ENCODE measurements at regions not wholly inside any gene's neighbourhood (a gene's known extent, or its start where the extent isn't known, plus 50 kb on each side); places are given as distances from the start of the nearest gene placed in this dataset.

- whole genome bisulfite sequencing, result 59% methylated on average over 12 of the region's 12 CpGs
- Histone ChIP-seq H3K4me3 (ENCODE audit: low read depth in 1 of 3, low read length in 3 of 3) (peak overlapping the region in 2 of 3 donors; percentile 50 to 57), H3K9ac (ENCODE audit: low read depth in 1 of 2, low read length in 2 of 2) (peak overlapping the region; percentile 3 to 72), H3K27me3 (ENCODE audit: control insufficient read depth in 4 of 4, insufficient read depth in 4 of 4, low read length in 3 of 4) (no peaks in the 10 kb centered on the region), H3K4me1 (ENCODE audit: control insufficient read depth in 4 of 4, insufficient read depth in 4 of 4, low read length in 3 of 4) (peaks cover 11 to 33% (median 16%) of the 10 kb centered on the region in 4 donors), H3K27ac (ENCODE audit: low read depth in 1 of 2, low read length in 2 of 2) (peak overlapping the region; percentile 97 to 99), H3K9me3 (ENCODE audit: control insufficient read depth in 4 of 4, low read length in 3 of 4) (no peaks in the 10 kb centered on the region), H3K36me3 (ENCODE audit: control insufficient read depth in 4 of 4, insufficient read depth in 3 of 4, low read depth in 1 of 4, low read length in 3 of 4) (no peaks in the 10 kb centered on the region)
- peak; percentile 67 for TF ChIP-seq FOXA2 (IDR thresholded peaks at IDR 0.05)
- TF ChIP-seq ZBTB33 (IDR thresholded peaks at IDR 0.05), result peak; percentile 78
- TF ChIP-seq YY1 (IDR thresholded peaks at IDR 0.05), result peak; percentile 80
- no peak for TF ChIP-seq NR2F2 (IDR thresholded peaks at IDR 0.05)
- peak in 1 of 2 donors; percentile 68 for TF ChIP-seq JUND (IDR thresholded peaks at IDR 0.05)
- TF ChIP-seq GABPA (IDR thresholded peaks at IDR 0.05 in 1 of 2, conservative IDR thresholded peaks at IDR 0.05 in 1 of 2), result peak in 1 of 2 donors; percentile 63
- TF ChIP-seq TAF1 (conservative IDR thresholded peaks at IDR 0.05), result no peak
- TF ChIP-seq RXRA (IDR thresholded peaks at IDR 0.05), result peak; percentile 94 to 95
- TF ChIP-seq FOXA1 (IDR thresholded peaks at IDR 0.05), result peak; percentile 57
- TF ChIP-seq EGR1 (IDR thresholded peaks at IDR 0.05; ENCODE audit: low read depth in 2 of 2), result peak; percentile 30 to 92
- TF ChIP-seq HNF4G (IDR thresholded peaks at IDR 0.05), result peak; percentile 27
- TF ChIP-seq CTCF (IDR thresholded peaks at IDR 0.05; ENCODE audit: low read depth, low read length, missing input control), result no peak
- TF ChIP-seq MAX (IDR thresholded peaks at IDR 0.05), result peak; percentile 61
- TF ChIP-seq REST (IDR thresholded peaks at IDR 0.05), result peak; percentile 78
- TF ChIP-seq ATF3 (IDR thresholded peaks at IDR 0.05), result no peak
- peak; percentile 80 for TF ChIP-seq SP1 (IDR thresholded peaks at IDR 0.05)
- TF ChIP-seq HNF4A (conservative IDR thresholded peaks at IDR 0.05), result peak; percentile 78 to 88
- peak; percentile 69 to 73 for TF ChIP-seq RAD21 (IDR thresholded peaks at IDR 0.05)
- DNase-seq (ENCODE audit: low spot score), result no peak
Observed at GRCh38 chr3:194069421-194070219, 66.3 kb upstream of the HES1 start.

All from liver (tissue), 8 donors.